Upper lobe of left lung (tissue), 4 donors: ENCODE measurements at regions not wholly inside any gene's neighbourhood (a gene's known extent, or its start where the extent isn't known, plus 50 kb on each side); places are given as distances from the start of the nearest gene placed in this dataset.

ENCODE experiments used
- POLR2A ChIP-seq, 4 donors: fragments of 450-650 bp; IDR thresholded peaks; one replicate each; pipeline ENCODE4 v1.5.1; 2016 to 2017; ENCODE audit warnings: antibody characterized with exemption in 4 of 4, mild to moderate bottlenecking in 2 of 4
- POLR2AphosphoS5 ChIP-seq, 2 donors: sonication (generic); formaldehyde crosslinking; IDR thresholded peaks; one replicate each; pipeline ENCODE4 v1.5.1; 2017; ENCODE audit warnings: antibody characterized with exemption in 2 of 2
- TF ChIP-seq, protein P1 (sequence below), 6 experiments: fragments of 450-650 bp in 4 of 6; fragments of 200-600 bp in 2 of 6; sonication (generic) in 2 of 6; IDR thresholded peaks; one replicate each; pipeline ENCODE4 v1.5.1; 2016 to 2019; ENCODE audit warnings: antibody characterized with exemption in 6 of 6

DNA sequence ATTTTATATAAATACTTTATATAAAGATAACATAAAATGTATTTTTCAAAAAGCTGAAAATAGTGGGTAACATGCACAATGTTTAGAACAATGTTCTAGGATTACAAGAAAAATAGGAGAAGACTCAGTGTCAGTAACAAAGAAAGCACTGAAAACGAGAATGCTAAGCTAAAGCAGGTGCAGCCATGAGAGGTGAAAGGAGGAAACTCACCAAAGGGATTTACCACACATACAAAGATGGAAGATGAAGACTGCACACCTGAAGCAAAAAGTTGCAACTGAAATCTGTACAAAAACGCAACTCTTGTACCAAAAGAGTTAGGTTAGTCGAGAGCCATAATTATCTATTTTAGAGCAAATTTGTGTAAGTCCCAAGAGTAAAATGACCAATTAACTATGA lies 1176.1 kb downstream of the LRFN5 start:
- TF ChIP-seq, protein P1, sequence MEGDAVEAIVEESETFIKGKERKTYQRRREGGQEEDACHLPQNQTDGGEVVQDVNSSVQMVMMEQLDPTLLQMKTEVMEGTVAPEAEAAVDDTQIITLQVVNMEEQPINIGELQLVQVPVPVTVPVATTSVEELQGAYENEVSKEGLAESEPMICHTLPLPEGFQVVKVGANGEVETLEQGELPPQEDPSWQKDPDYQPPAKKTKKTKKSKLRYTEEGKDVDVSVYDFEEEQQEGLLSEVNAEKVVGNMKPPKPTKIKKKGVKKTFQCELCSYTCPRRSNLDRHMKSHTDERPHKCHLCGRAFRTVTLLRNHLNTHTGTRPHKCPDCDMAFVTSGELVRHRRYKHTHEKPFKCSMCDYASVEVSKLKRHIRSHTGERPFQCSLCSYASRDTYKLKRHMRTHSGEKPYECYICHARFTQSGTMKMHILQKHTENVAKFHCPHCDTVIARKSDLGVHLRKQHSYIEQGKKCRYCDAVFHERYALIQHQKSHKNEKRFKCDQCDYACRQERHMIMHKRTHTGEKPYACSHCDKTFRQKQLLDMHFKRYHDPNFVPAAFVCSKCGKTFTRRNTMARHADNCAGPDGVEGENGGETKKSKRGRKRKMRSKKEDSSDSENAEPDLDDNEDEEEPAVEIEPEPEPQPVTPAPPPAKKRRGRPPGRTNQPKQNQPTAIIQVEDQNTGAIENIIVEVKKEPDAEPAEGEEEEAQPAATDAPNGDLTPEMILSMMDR (IDR thresholded peaks at IDR 0.05), result no peak
- TF ChIP-seq POLR2AphosphoS5 (IDR thresholded peaks at IDR 0.05) (no peak), POLR2A (IDR thresholded peaks at IDR 0.05) (no peak)
